Large intestine (tissue), 3 donors: ENCODE measurements at regions not wholly inside any gene's neighbourhood (a gene's known extent, or its start where the extent isn't known, plus 50 kb on each side); places are given as distances from the start of the nearest gene placed in this dataset.
A peak's percentile ranks its signal among the peaks of the same experiment; 100 is the strongest.
"Not testable (repeated sequence)": the region's sequence is repeated elsewhere in the genome, so short reads cannot be mapped to it uniquely, and the experiment has no call there.

Experiments used
- DNase-seq, 2 donors: peaks; one replicate each; pipeline versions ENCODE4 v3.0.0 to v3.0.0-alpha.2; 2013
- H3K27ac ChIP-seq: one replicate; pipeline ENCODE4 v1.5.1; 2013; ENCODE audit warnings: low read length
- H3K27me3 ChIP-seq: 2 replicates; pipeline ENCODE4 v1.6.1; 2013; ENCODE audit warnings: low read length; ENCODE audit not compliant: control insufficient read depth, insufficient read depth
- H3K36me3 ChIP-seq: 2 replicates; pipeline ENCODE4 v1.6.1; 2013; ENCODE audit warnings: low read length; ENCODE audit not compliant: control insufficient read depth, insufficient read depth
- H3K4me1 ChIP-seq: one replicate; pipeline ENCODE4 v1.6.1; 2013; ENCODE audit warnings: low read length; ENCODE audit not compliant: control insufficient read depth, insufficient read depth
- H3K4me3 ChIP-seq: one replicate; pipeline ENCODE4 v1.5.1; 2013; ENCODE audit warnings: low read length
- H3K9me3 ChIP-seq: one replicate; pipeline ENCODE4 v1.6.1; 2013; ENCODE audit warnings: mild to moderate bottlenecking, low read depth, low read length, moderate library complexity; ENCODE audit not compliant: control insufficient read depth
- WGBS: methylation state at CpG from one replicate; pipeline ENCODE4 v1.1.5; 2013; ENCODE audit warnings: low lambda C conversion rate; ENCODE audit not compliant: insufficient coverage; 5-methylcytosine and 5-hydroxymethylcytosine counted together

DNA sequence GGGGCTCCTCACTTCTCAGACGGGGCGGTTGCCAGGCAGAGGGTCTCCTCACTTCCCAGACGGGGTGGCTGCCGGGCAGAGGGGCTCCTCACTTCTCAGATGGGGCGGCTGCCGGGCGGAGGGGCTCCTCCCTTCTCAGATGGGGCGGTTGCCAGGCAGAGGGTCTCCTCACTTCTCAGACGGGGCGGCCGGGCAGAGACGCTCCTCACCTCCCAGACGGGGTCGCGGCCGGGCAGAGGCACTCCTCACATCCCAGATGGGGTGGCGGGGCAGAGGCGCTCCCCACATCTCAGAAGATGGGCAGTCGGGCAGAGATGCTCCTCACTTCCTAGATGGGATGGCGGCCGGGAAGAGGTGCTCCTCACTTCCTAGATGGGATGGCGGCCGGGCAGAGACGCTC is 148.3 kb downstream of the UTRN start:
- WGBS: no CpG with 5 or more reads among the region's 24 CpGs
- not testable (repeated sequence) for H3K27ac ChIP-seq, H3K27me3 ChIP-seq, DNase-seq, H3K4me1 ChIP-seq, H3K9me3 ChIP-seq, H3K4me3 ChIP-seq
- peaks cover 26% of the 10 kb centered on the region for H3K36me3 ChIP-seq

DNA sequence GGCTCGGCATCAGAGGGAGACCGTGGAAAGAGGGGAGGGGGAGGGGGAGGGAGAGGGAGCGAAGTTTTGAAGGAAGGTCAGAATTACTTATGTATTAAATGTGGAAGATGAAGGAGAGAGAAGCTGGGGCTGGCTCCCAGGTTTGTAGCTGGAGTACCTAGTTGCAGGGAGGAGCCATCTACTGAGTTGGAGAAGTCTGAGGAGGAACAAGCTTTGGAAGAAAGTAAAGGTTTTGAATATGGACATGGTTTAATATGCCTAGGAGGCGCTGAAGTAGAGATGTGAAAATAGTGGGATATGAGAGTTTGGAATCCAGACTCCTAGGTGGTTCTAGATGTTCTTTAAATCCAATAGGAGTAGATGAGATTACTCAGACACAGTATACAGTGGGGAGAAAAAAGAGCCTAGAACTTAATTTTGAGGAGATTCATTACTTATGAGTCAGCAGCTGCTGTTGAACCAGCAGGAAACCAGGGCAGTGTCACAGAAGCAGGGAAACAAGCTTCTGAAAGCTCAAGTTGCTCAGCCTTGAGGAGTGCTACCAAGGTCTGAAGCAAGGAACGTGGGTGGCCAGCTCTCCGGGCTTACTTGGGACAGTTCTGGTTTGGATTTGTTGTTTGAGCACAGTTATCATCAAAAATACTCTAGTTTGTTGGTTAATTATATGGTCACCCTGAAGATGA is 149.3 kb downstream of the UTRN start:
- no peak overlapping the region for H3K4me3 ChIP-seq
- DNase-seq: no peak
- H3K27ac ChIP-seq: no peak overlapping the region
- H3K9me3 ChIP-seq: peaks cover 7% of the 10 kb centered on the region
- no peaks in the 10 kb centered on the region for H3K4me1 ChIP-seq
- 100% methylated on average over 2 of the region's 6 CpGs for WGBS
- H3K27me3 ChIP-seq: no peaks in the 10 kb centered on the region
- H3K36me3 ChIP-seq: peaks cover 29% of the 10 kb centered on the region

DNA sequence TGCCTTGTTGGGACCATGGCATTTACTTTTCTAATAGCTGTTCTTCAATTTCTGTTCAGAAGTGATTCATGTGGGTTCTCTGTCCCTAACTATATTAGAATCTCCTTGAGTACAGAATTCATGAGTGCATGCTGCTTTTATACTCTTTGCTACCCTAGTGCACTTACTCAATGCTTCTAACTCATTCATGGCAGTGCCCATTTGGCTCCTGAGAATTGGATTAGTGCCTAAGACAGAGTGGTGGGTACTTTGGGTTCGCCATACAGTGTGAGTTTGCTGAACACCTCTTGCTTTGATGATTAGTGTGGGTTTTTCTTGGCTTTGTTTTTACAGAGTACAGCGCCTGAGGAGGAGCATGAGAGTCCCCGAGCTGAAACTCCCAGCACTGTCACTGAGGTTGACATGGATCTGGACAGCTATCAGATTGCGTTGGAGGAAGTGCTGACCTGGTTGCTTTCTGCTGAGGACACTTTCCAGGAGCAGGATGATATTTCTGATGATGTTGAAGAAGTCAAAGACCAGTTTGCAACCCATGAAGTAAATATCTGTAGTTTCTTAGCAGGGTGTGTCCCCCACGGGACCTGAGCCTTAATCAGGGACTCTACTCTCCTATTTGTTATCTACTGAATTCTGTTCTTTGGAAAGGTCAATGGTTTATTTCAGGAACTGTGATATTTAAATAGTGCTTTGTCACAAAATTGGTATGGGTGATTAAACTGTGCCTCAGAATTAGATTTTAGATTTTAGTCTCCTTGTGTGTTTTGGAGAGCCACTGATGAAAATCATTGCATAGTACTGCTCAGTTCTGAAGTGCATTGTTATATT is 150.7 kb downstream of the UTRN start:
- H3K36me3 ChIP-seq: peaks cover 34% of the 10 kb centered on the region
- no peak overlapping the region for H3K27ac ChIP-seq

DNA sequence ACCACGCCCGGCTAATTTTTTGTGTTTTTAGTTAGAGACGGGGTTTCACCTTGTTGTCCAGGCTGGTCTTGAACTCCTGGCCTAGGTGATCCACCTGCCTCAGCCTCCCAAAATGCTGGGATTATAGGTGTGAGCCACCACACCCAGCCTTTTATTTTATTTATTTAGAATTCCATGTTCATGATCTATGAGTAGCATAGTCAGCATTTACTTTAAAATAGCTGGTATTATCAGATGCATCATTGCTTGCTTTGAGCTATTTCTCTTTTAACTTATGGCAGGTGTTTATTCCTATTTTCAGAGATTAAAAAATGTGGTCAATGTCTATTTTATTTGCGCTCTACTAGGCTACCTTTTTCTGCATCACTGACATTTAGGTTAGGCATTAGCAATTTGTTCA is 152.0 kb downstream of the UTRN start:
- WGBS: 100% methylated on average over 1 of the region's 4 CpGs
- Histone ChIP-seq H3K27ac (no peak overlapping the region), H3K36me3 (peaks cover 43% of the 10 kb centered on the region), H3K27me3 (no peaks in the 10 kb centered on the region), H3K4me3 (no peak overlapping the region), H3K9me3 (peaks cover 16% of the 10 kb centered on the region), H3K4me1 (no peaks in the 10 kb centered on the region)
- DNase-seq: no peak

More for the DNA sequence above, 150.7 kb downstream of the UTRN start:
- Histone ChIP-seq H3K4me3 (no peak overlapping the region), H3K9me3 (peaks cover 9% of the 10 kb centered on the region), H3K4me1 (no peaks in the 10 kb centered on the region), H3K27me3 (no peaks in the 10 kb centered on the region)
- DNase-seq: peak; percentile 10 to 16
- no CpG with 5 or more reads among the region's 5 CpGs for WGBS

DNA sequence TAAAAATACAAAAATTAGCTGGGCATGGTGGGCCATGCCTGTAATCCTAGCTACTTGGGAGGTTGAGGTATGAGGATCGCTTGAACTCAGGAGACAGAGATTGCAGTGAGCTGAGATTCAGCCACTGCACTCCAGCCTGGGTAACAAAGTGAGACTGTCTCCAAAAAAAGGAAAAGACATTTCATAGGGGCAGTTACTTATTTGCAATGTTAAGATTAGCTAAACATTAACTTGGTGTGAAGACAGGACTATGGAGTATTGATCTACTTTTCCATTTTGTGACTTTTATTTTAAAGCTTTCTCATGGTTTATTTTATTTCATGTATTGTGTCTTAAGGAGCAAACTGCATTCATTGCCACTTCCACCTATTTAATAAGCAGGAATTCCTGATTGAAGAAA is 153.0 kb downstream of the UTRN start:
- Histone ChIP-seq H3K4me1 (no peaks in the 10 kb centered on the region), H3K4me3 (no peak overlapping the region), H3K27ac (no peak overlapping the region), H3K27me3 (no peaks in the 10 kb centered on the region), H3K36me3 (peaks cover 45% of the 10 kb centered on the region), H3K9me3 (peaks cover 16% of the 10 kb centered on the region)
- no CpG with 5 or more reads among the region's 1 CpG for WGBS
- DNase-seq: no peak

DNA sequence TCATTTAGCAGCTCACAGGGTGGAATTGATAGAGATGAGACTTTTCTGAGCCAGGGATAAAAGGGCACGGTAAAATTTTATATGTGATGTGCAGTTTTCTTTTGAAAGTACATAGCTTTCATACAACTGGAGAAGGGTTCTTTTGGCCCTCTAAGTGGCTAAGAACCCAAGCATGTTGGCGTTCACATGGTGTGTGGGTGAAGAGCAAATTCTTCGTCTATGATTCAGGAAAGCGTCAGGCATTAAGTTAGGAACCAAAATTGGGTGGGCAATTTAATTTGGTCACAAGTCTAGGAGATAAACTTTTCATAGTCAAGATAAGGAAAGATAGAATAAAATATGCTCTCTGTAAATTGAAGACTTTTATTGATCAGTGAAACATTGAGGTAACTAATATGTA is 153.9 kb downstream of the UTRN start:
- Histone ChIP-seq H3K4me3 (no peak overlapping the region), H3K9me3 (peaks cover 9% of the 10 kb centered on the region), H3K27ac (no peak overlapping the region), H3K4me1 (no peaks in the 10 kb centered on the region), H3K27me3 (no peaks in the 10 kb centered on the region), H3K36me3 (peaks cover 45% of the 10 kb centered on the region)
- 86% methylated on average over 1 of the region's 4 CpGs for WGBS
- DNase-seq: no peak

DNA sequence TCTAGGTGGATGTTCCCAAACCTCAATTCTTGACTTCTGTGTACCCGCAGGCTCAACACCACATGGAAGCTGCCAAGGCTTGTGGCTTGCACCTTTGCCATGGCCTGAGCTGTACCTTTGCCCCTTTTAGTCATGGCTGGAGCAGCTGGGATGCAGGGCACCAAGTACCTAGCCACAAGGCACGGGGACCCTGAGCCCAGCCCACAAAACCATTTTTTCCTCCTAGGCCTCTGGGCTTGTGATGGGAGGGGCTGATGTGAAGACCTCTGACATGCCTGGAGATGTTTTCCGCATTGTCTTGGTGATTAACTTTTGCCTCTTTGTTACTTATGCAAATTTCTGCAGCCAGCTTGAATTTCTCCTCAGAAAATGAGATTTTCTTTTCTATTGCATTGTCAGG is 156.7 kb downstream of the UTRN start:
- H3K4me1 ChIP-seq, H3K27me3 ChIP-seq, H3K9me3 ChIP-seq, H3K4me3 ChIP-seq, H3K27ac ChIP-seq, DNase-seq: not testable (repeated sequence)
- H3K36me3 ChIP-seq: peaks cover 43% of the 10 kb centered on the region
- no CpG with 5 or more reads among the region's 3 CpGs for WGBS

DNA sequence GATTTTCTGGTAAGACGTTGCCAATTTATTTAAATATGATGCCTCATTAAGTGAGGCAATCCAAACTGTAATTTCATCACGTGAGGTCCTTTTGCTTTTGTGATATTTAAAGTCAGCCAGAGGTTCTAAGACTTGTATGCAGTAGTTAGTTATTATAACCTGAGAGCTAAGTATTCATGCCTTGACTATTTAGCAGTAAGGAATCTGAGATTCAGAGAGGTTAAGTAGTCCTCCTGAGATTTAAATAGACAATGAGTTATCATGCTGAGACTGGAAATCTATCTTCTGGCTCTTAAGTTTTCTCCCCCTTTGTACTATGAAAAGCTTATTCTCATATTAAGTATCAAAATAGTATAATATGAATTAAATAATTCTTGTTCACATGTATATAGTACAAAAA is 158.0 kb downstream of the UTRN start:
- peaks cover 9% of the 10 kb centered on the region for H3K9me3 ChIP-seq
- H3K4me3 ChIP-seq: no peak overlapping the region
- H3K36me3 ChIP-seq: peaks cover 40% of the 10 kb centered on the region
- no peaks in the 10 kb centered on the region for H3K27me3 ChIP-seq
- H3K4me1 ChIP-seq: no peaks in the 10 kb centered on the region
- no peak for DNase-seq
- no peak overlapping the region for H3K27ac ChIP-seq
- 100% methylated on average over 1 of the region's 2 CpGs for WGBS

DNA sequence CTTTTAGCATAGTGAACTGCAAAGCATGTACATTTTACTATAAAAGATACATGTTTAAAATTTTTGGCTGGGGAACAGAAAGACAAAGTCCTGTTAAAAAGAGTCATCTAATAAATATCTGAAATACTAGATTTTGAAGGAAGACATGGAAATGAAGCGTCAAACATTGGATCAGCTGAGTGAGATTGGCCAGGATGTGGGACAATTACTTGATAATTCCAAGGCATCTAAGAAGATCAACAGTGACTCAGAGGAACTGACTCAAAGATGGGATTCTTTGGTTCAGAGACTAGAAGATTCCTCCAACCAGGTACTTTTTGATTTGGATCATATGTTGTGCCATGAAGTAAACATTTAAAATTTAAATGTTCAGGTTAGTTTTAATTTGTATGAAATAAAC is 162.3 kb downstream of the UTRN start:
- no CpG with 5 or more reads among the region's 1 CpG for WGBS
- no peaks in the 10 kb centered on the region for H3K9me3 ChIP-seq
- no peak for DNase-seq
- peaks cover 25% of the 10 kb centered on the region for H3K36me3 ChIP-seq
- no peak overlapping the region for H3K4me3 ChIP-seq
- H3K27me3 ChIP-seq: no peaks in the 10 kb centered on the region
- H3K4me1 ChIP-seq: no peaks in the 10 kb centered on the region
- H3K27ac ChIP-seq: no peak overlapping the region

DNA sequence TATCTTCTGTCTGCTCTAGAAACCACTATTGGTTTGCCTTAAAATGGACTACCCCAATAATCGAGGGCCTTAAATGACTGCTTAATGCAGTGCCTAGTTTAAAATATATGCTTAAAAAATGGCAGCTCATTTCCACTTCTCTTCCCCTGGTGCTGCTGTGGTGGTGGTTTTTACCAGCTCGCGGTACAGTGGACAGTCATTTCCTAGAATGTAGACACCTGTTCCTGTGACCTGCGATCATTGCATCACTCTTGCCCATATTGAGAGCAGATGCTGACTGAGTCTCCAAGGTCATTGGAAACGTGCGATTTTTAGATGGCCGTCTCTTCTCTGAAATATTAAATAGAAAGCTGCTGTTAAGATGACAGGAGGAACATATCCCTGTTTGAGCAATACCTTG is 164.1 kb downstream of the UTRN start:
- WGBS: 100% methylated on average over 1 of the region's 7 CpGs

More for the DNA sequence above, 164.1 kb downstream of the UTRN start:
- H3K27ac ChIP-seq: no peak overlapping the region
- H3K9me3 ChIP-seq: no peaks in the 10 kb centered on the region
- no peak overlapping the region for H3K4me3 ChIP-seq
- H3K36me3 ChIP-seq: peaks cover 22% of the 10 kb centered on the region
- H3K27me3 ChIP-seq: no peaks in the 10 kb centered on the region
- no peak for DNase-seq
- H3K4me1 ChIP-seq: no peaks in the 10 kb centered on the region
